Upper lobe of left lung (tissue), 6 donors: ENCODE measurements at regions not wholly inside any gene's neighbourhood (a gene's known extent, or its start where the extent isn't known, plus 50 kb on each side); places are given as distances from the start of the nearest gene placed in this dataset.

ENCODE experiments used
- ATAC-seq, 2 donors: fragments of 200-7000 bp; cut with Tn5 transposase; one replicate each; pipeline ENCODE4 v1.9.1; 2022; ENCODE audit warnings: mild to moderate bottlenecking in 2 of 2, moderate library complexity in 2 of 2; ENCODE audit not compliant: low FRiP score in 2 of 2
- DNase-seq, 2 donors: peaks; one replicate each; pipeline ENCODE4 v3.0.0-alpha.2; 2019 to 2020
- H3K27ac ChIP-seq, 4 donors: fragments of 200-600 bp; sonication (generic); one replicate each; pipeline ENCODE4 v1.5.1; 2016 to 2019
- H3K27me3 ChIP-seq, 4 donors: fragments of 200-600 bp; sonication (generic); one replicate each; pipeline ENCODE4 v1.5.1; 2017 to 2019
- H3K36me3 ChIP-seq, 4 donors: fragments of 200-600 bp; sonication (generic); one replicate each; pipeline ENCODE4 v1.5.1; 2016 to 2019
- H3K4me1 ChIP-seq, 4 donors: fragments of 200-600 bp; sonication (generic); one replicate each; pipeline ENCODE4 v1.5.1; 2018 to 2019
- H3K4me3 ChIP-seq, 4 donors: fragments of 200-600 bp; sonication (generic); one replicate each; pipeline ENCODE4 v1.5.1; 2017 to 2019; ENCODE audit warnings: mild to moderate bottlenecking in 2 of 4, moderate library complexity in 1 of 4
- H3K9me3 ChIP-seq, 4 donors: fragments of 200-600 bp; sonication (generic); one replicate each; pipeline ENCODE4 v1.5.1; 2018 to 2019
- CTCF ChIP-seq, 6 experiments: fragments of 450-650 bp in 4 of 6; fragments of 200-600 bp in 2 of 6; sonication (generic) in 2 of 6; IDR thresholded peaks; one replicate each; pipeline ENCODE4 v1.5.1; 2016 to 2019; ENCODE audit warnings: antibody characterized with exemption in 6 of 6
- EP300 ChIP-seq, 4 donors: sonication (generic); formaldehyde crosslinking; IDR thresholded peaks; one replicate each; pipeline ENCODE4 v1.5.1; 2017; ENCODE audit warnings: antibody characterized with exemption in 4 of 4, control low read depth in 2 of 4
- POLR2A ChIP-seq, 4 donors: fragments of 450-650 bp; IDR thresholded peaks; one replicate each; pipeline ENCODE4 v1.5.1; 2016 to 2017; ENCODE audit warnings: antibody characterized with exemption in 4 of 4, mild to moderate bottlenecking in 2 of 4
- POLR2AphosphoS5 ChIP-seq, 2 donors: sonication (generic); formaldehyde crosslinking; IDR thresholded peaks; one replicate each; pipeline ENCODE4 v1.5.1; 2017; ENCODE audit warnings: antibody characterized with exemption in 2 of 2
- WGBS, 2 donors: methylation state at CpG; one replicate each; pipeline ENCODE4 v1.1.5; 2017 to 2018; 5-methylcytosine and 5-hydroxymethylcytosine counted together
- donor health status: DM: no; HTN: no; CAD: no; lungs with moderate emphysema.
- donor health status: DM: no; HTN: yes; CAD: no; lungs with severe emphysema.

GRCh38 chr18:70643812-70644211 lies 355.0 kb downstream of the SOCS6 start:
- ATAC-seq (no peak), DNase-seq (no peak)
- Histone ChIP-seq H3K27ac (no peak overlapping the region), H3K4me3 (no peak overlapping the region), H3K4me1 (no peaks in the 10 kb centered on the region), H3K27me3 (no peaks in the 10 kb centered on the region), H3K9me3 (no peaks in the 10 kb centered on the region), H3K36me3 (no peaks in the 10 kb centered on the region)
- 0 to 31% methylated on average over 1 of the region's 1 CpG for WGBS, 2 donors
- TF ChIP-seq CTCF (IDR thresholded peaks at IDR 0.05) (no peak), POLR2AphosphoS5 (IDR thresholded peaks at IDR 0.05) (no peak)

- no peak overlapping the region for H3K4me3 ChIP-seq
- H3K27ac ChIP-seq: no peak overlapping the region
- no peak for ATAC-seq
- WGBS, 2 donors: 50 to 53% methylated on average over 6 of the region's 6 CpGs
- no peak for TF ChIP-seq CTCF (IDR thresholded peaks at IDR 0.05)
- TF ChIP-seq POLR2AphosphoS5 (IDR thresholded peaks at IDR 0.05): no peak
- no peak for TF ChIP-seq POLR2A (IDR thresholded peaks at IDR 0.05)
- no peak for TF ChIP-seq EP300 (IDR thresholded peaks at IDR 0.05)
- DNase-seq: peak in 1 of 2 donors; percentile 4
- no peaks in the 10 kb centered on the region for H3K4me1 ChIP-seq
- no peaks in the 10 kb centered on the region for H3K27me3 ChIP-seq
- no peaks in the 10 kb centered on the region for H3K9me3 ChIP-seq
- H3K36me3 ChIP-seq: no peaks in the 10 kb centered on the region
These were observed 352.4 kb downstream of the SOCS6 start for GRCh38 chr18:70641156-70641775.

- H3K27me3 ChIP-seq: no peaks in the 10 kb centered on the region
- H3K4me1 ChIP-seq: no peaks in the 10 kb centered on the region
- H3K27ac ChIP-seq: no peak overlapping the region
- ATAC-seq (no peak), DNase-seq (no peak)
- H3K4me3 ChIP-seq: no peak overlapping the region
- no peaks in the 10 kb centered on the region for H3K9me3 ChIP-seq
- no peaks in the 10 kb centered on the region for H3K36me3 ChIP-seq
- TF ChIP-seq EP300 (IDR thresholded peaks at IDR 0.05) (no peak), POLR2A (IDR thresholded peaks at IDR 0.05) (no peak), CTCF (IDR thresholded peaks at IDR 0.05) (no peak), POLR2AphosphoS5 (IDR thresholded peaks at IDR 0.05) (no peak)
- WGBS, 2 donors: 45 to 48% methylated on average over 2 of the region's 2 CpGs
These were observed 351.6 kb downstream of the SOCS6 start for GRCh38 chr18:70640336-70640887.

- Histone ChIP-seq H3K9me3 (no peaks in the 10 kb centered on the region), H3K27ac (no peak overlapping the region), H3K36me3 (no peaks in the 10 kb centered on the region), H3K4me1 (no peaks in the 10 kb centered on the region), H3K27me3 (no peaks in the 10 kb centered on the region), H3K4me3 (no peak overlapping the region)
- TF ChIP-seq POLR2A (IDR thresholded peaks at IDR 0.05) (no peak), CTCF (IDR thresholded peaks at IDR 0.05) (no peak), EP300 (IDR thresholded peaks at IDR 0.05) (no peak), POLR2AphosphoS5 (IDR thresholded peaks at IDR 0.05) (no peak)
- WGBS, 2 donors: 64 to 86% methylated on average over 1 of the region's 1 CpG
- ATAC-seq: peak in 1 of 2 donors; percentile 36
- DNase-seq: no peak
These were observed 348.1 kb downstream of the SOCS6 start for GRCh38 chr18:70636991-70637390.

DNA sequence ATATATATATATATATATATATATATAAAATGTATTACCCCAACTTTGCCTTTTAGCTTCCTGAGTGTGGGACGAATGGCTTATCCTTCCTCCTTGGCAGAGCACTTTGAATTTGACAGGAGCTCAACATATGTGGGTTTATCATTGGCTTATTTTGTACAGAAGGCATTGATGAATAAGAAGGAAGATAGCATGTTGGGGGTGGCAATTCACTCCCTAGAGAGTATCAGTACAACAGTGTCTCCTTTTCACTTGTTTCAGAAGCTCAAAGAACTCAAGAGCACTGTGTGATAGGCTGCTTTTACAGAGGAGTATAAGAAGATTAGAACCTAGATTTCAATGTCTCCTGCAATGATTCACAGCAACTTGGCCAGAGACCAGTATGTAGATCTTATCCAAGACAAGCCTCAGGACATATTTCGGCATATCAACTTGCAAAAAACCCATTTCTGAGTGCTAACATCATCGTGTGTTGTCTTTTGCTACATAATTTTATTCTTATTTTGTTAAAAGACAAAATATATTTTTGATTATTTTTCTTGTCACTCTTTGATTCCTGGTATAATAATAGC lies 345.8 kb downstream of the SOCS6 start:
- Histone ChIP-seq H3K4me3 (no peak overlapping the region), H3K27ac (no peak overlapping the region), H3K27me3 (no peaks in the 10 kb centered on the region), H3K9me3 (no peaks in the 10 kb centered on the region), H3K36me3 (no peaks in the 10 kb centered on the region), H3K4me1 (no peaks in the 10 kb centered on the region)
- DNase-seq (no peak), ATAC-seq (no peak)
- TF ChIP-seq POLR2AphosphoS5 (IDR thresholded peaks at IDR 0.05) (no peak), CTCF (IDR thresholded peaks at IDR 0.05) (no peak), POLR2A (IDR thresholded peaks at IDR 0.05) (no peak), EP300 (IDR thresholded peaks at IDR 0.05) (no peak)
- 73 to 76% methylated on average over 3 of the region's 3 CpGs for whole genome bisulfite sequencing, 2 donors
